MG63 (cell line): ENCODE measurements at regions not wholly inside any gene's neighbourhood (a gene's known extent, or its start where the extent isn't known, plus 50 kb on each side); places are given as distances from the start of the nearest gene placed in this dataset.

Experiments used
- DNase-seq: peaks from one replicate; pipeline ENCODE4 v3.0.0-alpha.2; 2020
- H3K27me3 ChIP-seq: fragments of 250-450 bp; sonication (Bioruptor Pico); 2 replicates; pipeline ENCODE4 v1.5.1; 2020; ENCODE audit warnings: mild to moderate bottlenecking, moderate library complexity
- H3K36me3 ChIP-seq: fragments of 250-450 bp; sonication (Bioruptor Pico); 2 replicates; pipeline ENCODE4 v1.5.1; 2020; ENCODE audit warnings: mild to moderate bottlenecking, moderate library complexity
- H3K4me3 ChIP-seq: fragments of 250-450 bp; sonication (Bioruptor Pico); 2 replicates; pipeline ENCODE4 v1.5.1; 2020; ENCODE audit warnings: mild to moderate bottlenecking, moderate library complexity
- H3K9me3 ChIP-seq: fragments of 250-450 bp; sonication (Bioruptor Pico); 2 replicates; pipeline ENCODE4 v1.5.1; 2020; ENCODE audit warnings: mild to moderate bottlenecking, moderate library complexity

- no peak for DNase-seq
- Histone ChIP-seq H3K4me3 (no peak overlapping the region), H3K36me3 (no peaks in the 10 kb centered on the region), H3K9me3 (no peaks in the 10 kb centered on the region), H3K27me3 (no peaks in the 10 kb centered on the region)
These were observed 251.8 kb downstream of the CRPPA start for GRCh38 chr7:16169537-16169936.

GRCh38 chr7:16167526-16167925, 253.8 kb downstream of the CRPPA start:
- no peaks in the 10 kb centered on the region for H3K9me3 ChIP-seq

GRCh38 chr7:16144361-16144760, 277.0 kb downstream of the CRPPA start:
- no peak overlapping the region for H3K4me3 ChIP-seq
- no peaks in the 10 kb centered on the region for H3K36me3 ChIP-seq
- DNase-seq = no peak
- no peaks in the 10 kb centered on the region for H3K27me3 ChIP-seq
- H3K9me3 ChIP-seq = peaks cover 7% of the 10 kb centered on the region

More at GRCh38 chr7:16167526-16167925, 253.8 kb downstream of the CRPPA start:
- no peaks in the 10 kb centered on the region for H3K27me3 ChIP-seq
- H3K36me3 ChIP-seq = no peaks in the 10 kb centered on the region
- no peak overlapping the region for H3K4me3 ChIP-seq
- DNase-seq = no peak

GRCh38 chr7:16137944-16138343, 283.4 kb downstream of the CRPPA start:
- no peak overlapping the region for H3K4me3 ChIP-seq
- no peaks in the 10 kb centered on the region for H3K9me3 ChIP-seq
- H3K27me3 ChIP-seq = no peaks in the 10 kb centered on the region
- H3K36me3 ChIP-seq = no peaks in the 10 kb centered on the region
- DNase-seq = no peak

- Histone ChIP-seq H3K9me3 (no peaks in the 10 kb centered on the region), H3K4me3 (no peak overlapping the region), H3K27me3 (no peaks in the 10 kb centered on the region), H3K36me3 (no peaks in the 10 kb centered on the region)
- DNase-seq = no peak
These were observed 284.4 kb downstream of the CRPPA start for GRCh38 chr7:16136896-16137295.

- Histone ChIP-seq H3K9me3 (no peaks in the 10 kb centered on the region), H3K27me3 (no peaks in the 10 kb centered on the region), H3K4me3 (no peak overlapping the region), H3K36me3 (no peaks in the 10 kb centered on the region)
- no peak for DNase-seq
These were observed 285.7 kb downstream of the CRPPA start for GRCh38 chr7:16135658-16136057.

GRCh38 chr7:16130111-16131110, 290.9 kb downstream of the CRPPA start:
- Histone ChIP-seq H3K9me3 (peaks cover 4% of the 10 kb centered on the region; the same call in 1 of the 2 replicates), H3K27me3 (no peaks in the 10 kb centered on the region), H3K36me3 (no peaks in the 10 kb centered on the region), H3K4me3 (no peak overlapping the region)
- no peak for DNase-seq

- Histone ChIP-seq H3K36me3 (no peaks in the 10 kb centered on the region), H3K4me3 (no peak overlapping the region), H3K9me3 (peaks cover 4% of the 10 kb centered on the region; the same call in 1 of the 2 replicates), H3K27me3 (no peaks in the 10 kb centered on the region)
- no peak for DNase-seq
These were observed 291.8 kb downstream of the CRPPA start for GRCh38 chr7:16129431-16130110.

- Histone ChIP-seq H3K9me3 (peaks cover 4% of the 10 kb centered on the region; the same call in 1 of the 2 replicates), H3K36me3 (no peaks in the 10 kb centered on the region), H3K27me3 (no peaks in the 10 kb centered on the region), H3K4me3 (no peak overlapping the region)
- no peak for DNase-seq
These were observed 298.1 kb downstream of the CRPPA start for GRCh38 chr7:16123117-16123770.

- no peaks in the 10 kb centered on the region for H3K27me3 ChIP-seq
- DNase-seq = no peak
- H3K4me3 ChIP-seq = no peak overlapping the region
- no peaks in the 10 kb centered on the region for H3K36me3 ChIP-seq
- no peaks in the 10 kb centered on the region for H3K9me3 ChIP-seq
These were observed 299.4 kb downstream of the CRPPA start for GRCh38 chr7:16121876-16122390.

GRCh38 chr7:16115374-16115773, 306.0 kb downstream of the CRPPA start:
- Histone ChIP-seq H3K27me3 (no peaks in the 10 kb centered on the region), H3K4me3 (no peak overlapping the region), H3K9me3 (peaks cover 12% of the 10 kb centered on the region), H3K36me3 (no peaks in the 10 kb centered on the region)
- no peak for DNase-seq

- no peaks in the 10 kb centered on the region for H3K27me3 ChIP-seq
- no peaks in the 10 kb centered on the region for H3K36me3 ChIP-seq
- H3K9me3 ChIP-seq = peaks cover 15% of the 10 kb centered on the region
- no peak for DNase-seq
- no peak overlapping the region for H3K4me3 ChIP-seq
These were observed 306.7 kb downstream of the CRPPA start for GRCh38 chr7:16114633-16115032.

- H3K27me3 ChIP-seq = no peaks in the 10 kb centered on the region
- no peaks in the 10 kb centered on the region for H3K36me3 ChIP-seq
- DNase-seq = no peak
- H3K9me3 ChIP-seq = peaks cover 15% of the 10 kb centered on the region
- H3K4me3 ChIP-seq = no peak overlapping the region
These were observed 307.3 kb downstream of the CRPPA start for GRCh38 chr7:16114071-16114470.

- no peak overlapping the region for H3K4me3 ChIP-seq
- no peaks in the 10 kb centered on the region for H3K27me3 ChIP-seq
- no peaks in the 10 kb centered on the region for H3K36me3 ChIP-seq
- no peak for DNase-seq
- peaks cover 15% of the 10 kb centered on the region for H3K9me3 ChIP-seq
These were observed 308.3 kb downstream of the CRPPA start for GRCh38 chr7:16113058-16113457.

- no peak for DNase-seq
- peaks cover 9% of the 10 kb centered on the region for H3K9me3 ChIP-seq
- H3K27me3 ChIP-seq = no peaks in the 10 kb centered on the region
- no peak overlapping the region for H3K4me3 ChIP-seq
- no peaks in the 10 kb centered on the region for H3K36me3 ChIP-seq
These were observed 314.5 kb downstream of the CRPPA start for GRCh38 chr7:16106869-16107268.

- Histone ChIP-seq H3K36me3 (no peaks in the 10 kb centered on the region), H3K4me3 (no peak overlapping the region), H3K27me3 (no peaks in the 10 kb centered on the region), H3K9me3 (peaks cover 9% of the 10 kb centered on the region)
- no peak for DNase-seq
These were observed 315.0 kb downstream of the CRPPA start for GRCh38 chr7:16106300-16106699.
